HepG2 (cell line): ENCODE measurements at regions not wholly inside any gene's neighbourhood (a gene's known extent, or its start where the extent isn't known, plus 50 kb on each side); places are given as distances from the start of the nearest gene placed in this dataset.

Experiments used
- ATAC-seq: fragments of 200-7000 bp; cut with Tn5 transposase; 3 replicates; pipeline ENCODE4 v1.9.1; 2020; ENCODE audit warnings: mild to moderate bottlenecking, moderate library complexity
- BruUV-seq: library from RNA; stranded (reverse); fragments of 400-500 nt; replicated peaks from 2 replicates; lab custom pipeline; 2021; lab: Mats Ljungman, UMichigan
- CTCF ChIA-PET: fragments of 300-600 bp; formaldehyde crosslinking; extraction: SDS; loops from one replicate; lab custom pipeline; 2021; ENCODE audit warnings: low total read pairs, inconsistent platforms, low intra/inter-chr PET ratio; lab: Yijun Ruan, JAX
- POLR2A ChIA-PET: fragments of 350-600 bp; sonication (Branson Sonifier 250); formaldehyde crosslinking; loops from one replicate; lab custom pipeline; 2020; ENCODE audit warnings: antibody characterized with exemption, inconsistent platforms; lab: Yijun Ruan, JAX
- DNase-seq: peaks from one replicate; pipeline ENCODE4 v3.0.0-alpha.2; 2015; ENCODE audit warnings: low spot score
- FAIRE-seq: peaks from 3 replicates; lab custom pipeline; 2011; peaks lifted over from hg19 to GRCh38; lab: Jason Lieb, UNC
- H2AFZ ChIP-seq: one replicate; pipeline ENCODE4 v1.6.1; 2011; ENCODE audit warnings: low read length, inconsistent platforms
- H3K27ac ChIP-seq: fragments of 300-600 bp; 3 replicates; pipeline ENCODE4 v1.8.0; 2011; ENCODE audit warnings: mixed run types, mild to moderate bottlenecking, mixed read lengths, low read length, inconsistent platforms; ENCODE audit not compliant: insufficient read depth; ENCODE audit errors: extremely low read length
- H3K27me3 ChIP-seq, 2 experiments: fragments of 200-600 bp in 1 of 2; 2 replicates in 1 of 2; 3 replicates in 1 of 2; pipeline versions ENCODE4 v1.6.0 to v1.8.0; 2011; ENCODE audit warnings: low read length in 2 of 2, mild to moderate bottlenecking in 2 of 2, moderate library complexity in 2 of 2, inconsistent platforms in 1 of 2; ENCODE audit not compliant: insufficient read depth in 2 of 2, control insufficient read depth in 1 of 2
- H3K36me3 ChIP-seq, 2 experiments: fragments of 200-600 bp in 1 of 2; replicated peaks in 1 of 2; 2 replicates in 1 of 2; 3 replicates in 1 of 2; pipeline versions ENCODE4 v1.5.1 to v1.8.0; 2011; ENCODE audit warnings: low read length in 2 of 2, inconsistent platforms in 1 of 2; ENCODE audit not compliant: insufficient read depth in 2 of 2, control insufficient read depth in 1 of 2
- H3K4me1 ChIP-seq: 2 replicates; pipeline ENCODE4 v1.5.1; 2012; ENCODE audit warnings: low read length, inconsistent platforms; ENCODE audit not compliant: insufficient read depth
- H3K4me2 ChIP-seq: 2 replicates; pipeline ENCODE4 v1.6.0; 2011; ENCODE audit warnings: low read depth, low read length, inconsistent platforms
- H3K4me3 ChIP-seq, 3 experiments: fragments of 200-600 bp in 1 of 3; sonication (generic), shearing (Covaris generic) in 1 of 3; replicated peaks in 1 of 3; 2 replicates each; pipeline ENCODE4 v1.5.1; 2011 to 2016; ENCODE audit warnings: low read length in 3 of 3, inconsistent platforms in 2 of 3, low read depth in 2 of 3, mild to moderate bottlenecking in 2 of 3, control low read depth in 1 of 3, mixed read lengths in 1 of 3; ENCODE audit not compliant: insufficient read depth in 1 of 3
- H3K79me2 ChIP-seq: one replicate; pipeline ENCODE4 v1.6.1; 2011; ENCODE audit warnings: low read length, inconsistent platforms; ENCODE audit not compliant: insufficient read depth
- H3K9ac ChIP-seq: 2 replicates; pipeline ENCODE4 v1.6.0; 2011; ENCODE audit warnings: mild to moderate bottlenecking, low read depth, low read length, inconsistent platforms; ENCODE audit not compliant: insufficient read depth
- H3K9me3 ChIP-seq: 2 replicates; pipeline ENCODE4 v1.5.1; 2012; ENCODE audit warnings: mild to moderate bottlenecking, low read length
- H4K20me1 ChIP-seq: 2 replicates; pipeline ENCODE4 v1.6.0; 2011; ENCODE audit warnings: inconsistent platforms, mild to moderate bottlenecking, low read length, moderate library complexity; ENCODE audit not compliant: insufficient read depth
- CBX2 ChIP-seq, 2 experiments: fragments of 200-600 bp in 1 of 2; sonication (generic); formaldehyde crosslinking in 1 of 2; IDR thresholded peaks; 2 replicates each; pipeline versions ENCODE4 v1.7.0 to v1.8.1; 2018 to 2022; ENCODE audit warnings: low read depth in 2 of 2, low read length in 1 of 2, mild to moderate bottlenecking in 1 of 2, missing genetic modification reagents in 1 of 2
- HMGA1 ChIP-seq: sonication (generic); formaldehyde crosslinking; conservative IDR thresholded peaks from 2 replicates; pipeline ENCODE4 v1.4.0; 2020; ENCODE audit warnings: missing genetic modification reagents
- LBX2 ChIP-seq: sonication (generic); formaldehyde crosslinking; IDR thresholded peaks from 2 replicates; pipeline ENCODE4 v1.5.0; 2020; ENCODE audit warnings: missing genetic modification reagents, mild to moderate bottlenecking, borderline replicate concordance
- ZNF292 ChIP-seq: sonication (generic); formaldehyde crosslinking; IDR thresholded peaks from 2 replicates; pipeline ENCODE4 v1.8.1; 2022; ENCODE audit warnings: mild to moderate bottlenecking, low read depth, missing genetic modification reagents, borderline replicate concordance
- ZNF335 ChIP-seq: sonication (generic); formaldehyde crosslinking; IDR thresholded peaks from 2 replicates; pipeline ENCODE4 v1.4.0; 2020; ENCODE audit warnings: missing genetic modification reagents
- ZNF513 ChIP-seq: sonication (generic); formaldehyde crosslinking; conservative IDR thresholded peaks from 2 replicates; pipeline ENCODE4 v1.5.0; 2020; ENCODE audit warnings: missing genetic modification reagents
- ZUFSP ChIP-seq: sonication (generic); formaldehyde crosslinking; IDR thresholded peaks from 2 replicates; pipeline ENCODE4 v1.9.0; 2021; ENCODE audit warnings: missing genetic modification reagents, mild to moderate bottlenecking, borderline replicate concordance
- WGBS: methylation state at CpG from one replicate; pipeline ENCODE4 v1.1.6; 2017; ENCODE audit warnings: low lambda C conversion rate; 5-methylcytosine and 5-hydroxymethylcytosine counted together
- in situ Hi-C: cut with HindIII; loops from 2 replicates; pipeline ENCODE4 v1.10.0; 2017; ENCODE audit warnings: low pct_unique_long_range_greater_than_20kb; ENCODE audit not compliant: extremely low pct_ligation_motif_present
- intact Hi-C: fragments of 100-400 bp; cut with micrococcal nuclease; formaldehyde crosslinking; loops from one replicate; pipeline ENCODE4 v1.10.0; 2022; ENCODE audit not compliant: unreplicated experiment

DNA sequence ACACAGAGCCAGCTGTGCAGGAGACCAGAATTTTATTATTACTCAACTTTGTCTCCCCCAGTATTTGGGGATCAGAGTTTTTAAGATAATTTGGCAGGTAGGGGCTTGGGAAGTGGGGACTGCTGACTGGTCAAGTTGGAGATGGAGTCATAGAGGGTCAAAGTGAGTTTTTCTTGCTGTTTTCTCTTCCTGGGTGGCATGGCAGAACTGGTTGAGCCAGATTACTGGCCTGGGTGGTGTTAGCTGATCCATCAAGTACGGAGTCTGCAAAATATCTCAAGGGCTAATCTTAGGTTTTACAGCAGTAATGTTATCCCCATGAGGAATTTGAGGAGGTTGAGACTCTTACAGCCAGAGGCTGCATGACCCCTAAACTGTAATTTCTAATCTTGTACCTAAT, 153.5 kb downstream of the OR4C45 start (continued):
- TF ChIP-seq ZNF292 (CRISPR knock-in tag) (no peak), ZNF335 (no peak), LBX2 (no peak), HMGA1 (CRISPR knock-in tag) (no peak)

DNA sequence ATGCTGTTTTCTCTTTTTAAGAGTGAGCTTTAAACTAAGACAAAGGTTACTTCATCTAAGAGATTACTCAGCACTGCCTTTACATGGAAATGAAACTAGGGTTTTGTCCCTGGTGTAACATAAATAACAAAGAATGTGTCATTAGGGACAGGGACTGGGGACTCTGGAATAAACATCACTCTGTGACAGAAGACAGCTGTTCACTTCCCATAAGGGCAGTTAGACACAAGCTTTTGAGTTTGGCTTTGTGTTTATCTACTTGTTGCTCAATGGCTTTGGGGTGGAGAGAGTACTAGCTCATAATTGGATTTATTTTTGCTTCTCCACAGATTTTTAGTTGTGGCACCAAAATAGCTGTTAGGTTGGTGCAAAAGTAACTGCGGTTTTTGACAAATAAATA, 154.5 kb downstream of the OR4C45 start:
- H3K4me2 ChIP-seq = no peak overlapping the region
- no peak for ATAC-seq
- H3K9me3 ChIP-seq = peaks cover 34% of the 10 kb centered on the region
- 0% methylated on average over 1 of the region's 1 CpG for WGBS
- no peak for FAIRE-seq
- CTCF ChIA-PET = no interaction called here
- H3K36me3 ChIP-seq = no peaks in the 10 kb centered on the region
- no peak overlapping the region for H2AFZ ChIP-seq
- no peak overlapping the region for H3K9ac ChIP-seq
- POLR2A ChIA-PET = no interaction called here
- no TSS peak for BruUV-seq
- in situ Hi-C loops = no loop called here
- H3K79me2 ChIP-seq = no peaks in the 10 kb centered on the region
- H3K4me1 ChIP-seq = no peaks in the 10 kb centered on the region
- H3K27me3 ChIP-seq = no peaks in the 10 kb centered on the region
- intact Hi-C loops = no loop called here
- no peaks in the 10 kb centered on the region for H4K20me1 ChIP-seq
- H3K4me3 ChIP-seq = no peak overlapping the region
- DNase-seq = no peak
- TF ChIP-seq CBX2 (IDR thresholded peaks at IDR 0.05; ENCODE audit: low read depth, low read length) (no peak), CBX2 (CRISPR knock-in tag; IDR thresholded peaks at IDR 0.05; ENCODE audit: low read depth) (no peak), ZUFSP (CRISPR knock-in tag) (no peak), ZNF513 (CRISPR knock-in tag) (no peak)
- H3K27ac ChIP-seq = no peak overlapping the region
